Inferior parietal cortex (tissue), 1 donor: ENCODE measurements at regions not wholly inside any gene's neighbourhood (a gene's known extent, or its start where the extent isn't known, plus 50 kb on each side); places are given as distances from the start of the nearest gene placed in this dataset.
"Not testable (repeated sequence)": the region's sequence is repeated elsewhere in the genome, so short reads cannot be mapped to it uniquely, and the experiment has no call there.

Experiments used
- DNase-seq: peaks from one replicate; pipeline ENCODE4 v3.0.0-alpha.2; 2016; ENCODE audit errors: extremely low spot score

DNA sequence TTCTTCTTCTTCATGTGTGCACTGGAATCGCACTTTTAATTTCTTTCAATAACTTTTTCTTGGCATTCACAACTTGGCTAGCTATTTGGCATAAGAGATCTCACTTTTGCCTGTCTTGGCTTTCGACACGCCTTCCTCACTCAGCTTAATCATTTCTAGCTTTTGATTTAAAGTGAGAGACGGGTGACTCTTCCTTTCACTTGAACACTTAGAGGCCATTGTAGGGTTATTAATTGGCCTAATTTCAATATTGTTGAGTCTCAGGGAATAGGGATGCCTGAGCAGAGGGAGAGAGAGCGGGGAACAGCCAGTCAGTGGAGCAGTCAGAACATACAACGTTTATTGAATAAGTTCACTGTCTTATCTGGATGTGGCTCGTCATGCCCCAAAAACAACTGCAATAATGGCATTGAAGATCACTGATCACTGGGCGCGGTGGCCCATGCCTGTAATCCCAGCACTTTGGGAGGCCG lies 200.3 kb downstream of the SEC14L1 start:
- no peak for DNase-seq

DNA sequence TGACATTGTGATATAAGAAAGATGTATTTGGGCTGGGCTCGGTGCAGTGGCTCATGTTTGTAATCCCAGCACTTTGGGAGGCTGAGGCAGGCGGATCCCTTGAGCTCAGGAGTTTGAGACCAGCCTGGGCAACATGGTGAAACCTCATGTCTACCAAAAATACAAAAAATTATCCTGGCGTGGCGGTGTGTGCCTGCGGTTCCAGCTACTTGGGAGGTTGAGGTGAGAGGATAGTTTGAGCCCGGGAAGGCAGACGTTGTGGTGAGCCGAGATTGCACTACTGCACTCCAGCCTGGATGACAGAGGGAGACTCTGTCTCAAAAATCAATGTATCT lies 201.9 kb downstream of the SEC14L1 start:
- DNase-seq: not testable (repeated sequence)

DNA sequence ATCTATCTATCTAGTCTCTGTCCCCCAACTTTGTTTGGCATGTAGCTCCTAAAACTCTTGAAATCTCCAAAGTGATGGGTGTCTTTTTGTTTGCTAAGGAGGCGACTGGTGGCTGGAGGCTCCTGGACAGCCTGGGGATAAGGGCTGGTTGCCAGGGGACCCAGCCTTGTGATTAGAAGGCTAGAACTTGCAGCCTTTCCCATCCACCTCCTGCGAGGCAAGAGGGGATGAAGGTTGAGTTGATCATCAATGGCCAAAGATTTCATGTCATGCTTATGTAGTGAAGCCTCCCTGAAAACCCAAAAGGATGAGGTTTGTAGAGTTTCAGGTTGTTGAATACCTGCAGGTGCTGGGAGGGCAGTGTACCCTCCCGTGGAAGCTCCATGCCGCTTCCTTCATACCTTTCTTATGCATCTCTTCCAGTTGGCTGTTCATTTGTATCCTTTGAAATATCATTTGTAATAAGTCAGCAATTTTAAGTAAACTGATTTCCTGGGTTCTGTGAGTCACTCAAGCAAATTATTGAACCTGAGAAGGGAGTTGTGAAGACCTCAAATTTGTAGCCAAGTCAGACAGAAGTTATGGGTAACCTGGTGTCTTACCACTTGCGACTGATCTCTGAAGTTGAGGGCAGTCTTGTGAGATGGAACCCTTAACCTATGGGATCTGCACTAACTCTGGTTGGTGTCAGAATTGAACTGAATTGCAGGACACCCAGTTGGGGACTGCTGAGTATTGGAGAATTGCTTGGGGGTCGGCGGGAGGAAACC lies 202.4 kb downstream of the SEC14L1 start:
- DNase-seq: no peak

DNA sequence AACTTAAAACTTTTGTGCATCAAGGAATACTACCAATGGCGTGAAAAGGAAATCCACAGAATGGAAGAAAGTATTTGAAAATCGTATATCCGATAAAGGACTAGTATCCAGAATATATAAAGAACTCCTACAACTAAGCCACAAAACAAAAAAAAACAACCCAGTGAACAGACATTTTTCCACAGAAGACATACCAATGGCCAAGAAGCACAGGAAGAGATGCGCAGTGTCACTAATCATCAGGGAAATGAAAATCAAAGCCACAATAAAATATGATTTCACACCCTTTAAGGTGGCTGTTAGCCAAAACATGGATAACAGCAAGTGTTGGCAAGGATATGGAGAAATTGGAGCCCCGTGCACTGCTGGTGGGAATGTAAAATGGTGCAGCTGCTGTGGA lies 203.3 kb downstream of the SEC14L1 start:
- no peak for DNase-seq

DNA sequence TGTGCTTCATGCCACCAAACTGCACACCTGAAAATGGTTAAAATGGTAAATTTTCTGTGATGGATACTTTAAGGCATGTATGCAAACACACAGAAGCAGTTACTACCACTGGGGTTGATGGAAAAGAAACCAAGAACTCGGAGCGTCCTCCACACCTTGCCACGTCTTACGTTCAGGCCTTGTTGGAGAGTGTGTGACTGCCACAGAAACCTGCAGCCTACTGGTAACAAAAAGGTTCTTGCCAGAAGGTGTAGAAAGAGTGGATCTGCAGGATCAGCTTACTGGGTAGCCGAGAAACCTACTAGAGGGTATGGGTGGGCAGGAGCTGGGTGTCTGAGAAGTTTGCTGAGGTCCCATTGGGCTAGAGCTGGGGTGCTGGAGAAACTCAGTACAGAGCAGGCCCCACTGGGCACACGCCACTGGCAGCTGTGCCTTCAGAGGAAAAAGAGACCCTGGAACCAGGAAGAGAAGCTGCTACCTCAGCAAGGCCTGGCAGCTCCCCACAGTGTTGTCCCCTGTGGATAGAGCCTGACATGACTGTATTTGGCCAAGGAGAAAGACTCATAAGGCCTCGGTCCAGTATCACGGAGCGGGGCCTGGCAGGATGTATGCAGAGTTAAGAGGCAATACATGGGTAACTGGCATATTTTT lies 204.6 kb downstream of the SEC14L1 start:
- DNase-seq: no peak

DNA sequence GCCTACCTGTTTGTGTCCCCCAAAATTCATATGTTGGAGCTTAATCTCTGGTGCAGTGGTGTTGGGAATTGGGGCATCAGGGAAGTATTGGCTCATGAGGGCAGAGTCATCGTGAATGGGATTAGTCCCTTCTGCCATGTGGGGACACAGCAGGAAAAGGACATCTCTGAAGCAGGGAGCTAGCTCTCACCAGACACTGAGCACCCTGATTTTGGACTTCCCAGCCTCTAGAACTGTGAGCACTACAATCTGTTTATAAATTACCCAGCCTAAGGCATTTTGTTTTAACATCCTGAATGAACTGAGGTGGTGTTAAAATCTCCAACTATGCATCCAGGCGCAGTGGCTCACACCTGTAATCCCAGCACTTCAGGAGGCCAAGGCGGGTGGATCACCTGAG lies 206.0 kb downstream of the SEC14L1 start:
- DNase-seq: no peak

DNA sequence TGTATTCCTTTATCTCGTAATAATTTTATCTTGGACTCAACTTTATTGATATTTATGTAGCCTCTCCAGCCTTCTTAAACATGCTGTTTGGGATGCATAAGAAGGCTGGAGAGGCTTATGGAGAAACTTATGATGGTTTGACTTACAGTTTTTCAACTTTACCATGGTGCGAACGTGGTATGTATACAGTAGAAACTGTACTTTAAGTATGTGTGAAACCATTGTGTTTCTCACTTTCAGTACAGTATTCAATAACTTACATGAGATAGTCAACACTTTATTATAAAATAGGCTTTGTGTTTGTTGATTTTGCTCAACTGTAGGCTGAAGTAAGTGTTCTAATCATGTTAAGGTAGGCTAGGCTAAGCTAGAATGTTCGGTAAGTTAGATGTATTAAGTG lies 206.8 kb downstream of the SEC14L1 start:
- no peak for DNase-seq

DNA sequence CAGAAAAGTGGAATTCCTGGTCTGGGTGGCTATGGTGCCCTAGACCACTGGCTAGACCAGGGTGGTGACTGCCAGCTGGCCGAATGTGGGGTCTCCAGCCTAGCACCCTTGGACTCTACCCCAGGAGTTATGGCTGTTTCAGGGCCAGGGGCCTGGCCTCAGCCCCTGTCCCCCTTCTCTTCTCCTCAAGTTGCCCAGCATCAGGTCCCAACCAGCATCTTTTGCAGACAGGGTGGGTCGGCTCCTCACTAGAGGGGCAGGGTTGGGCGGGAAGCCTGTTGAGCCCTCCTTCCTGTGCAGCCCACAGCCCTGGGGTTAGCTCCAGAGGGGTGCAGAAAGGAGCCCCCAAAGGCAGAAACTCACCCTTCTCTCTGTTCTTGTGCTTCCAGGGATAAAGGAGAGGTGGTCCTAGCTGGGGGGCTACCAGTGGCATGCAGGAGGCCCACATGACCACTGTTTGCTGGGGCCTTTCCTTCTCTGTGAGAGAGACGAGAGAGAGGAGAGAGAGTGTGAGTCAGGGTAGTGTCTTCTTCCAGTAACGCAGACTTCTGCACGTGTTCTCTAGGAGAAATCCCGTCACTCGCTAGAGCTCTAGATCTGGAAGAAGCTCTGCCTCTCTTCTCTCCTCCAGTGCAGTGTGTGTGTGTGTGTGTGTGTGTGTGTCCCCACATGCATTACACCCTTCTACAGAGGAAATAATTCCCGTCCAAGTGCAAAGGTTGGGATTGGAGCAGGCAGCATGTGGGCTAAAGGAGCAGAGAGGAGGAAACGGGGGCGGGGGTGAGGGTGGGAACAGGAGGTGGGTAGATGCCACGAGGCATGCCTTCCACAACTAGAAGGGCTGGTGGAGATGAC lies 209.4 kb downstream of the SEC14L1 start:
- DNase-seq: no peak

DNA sequence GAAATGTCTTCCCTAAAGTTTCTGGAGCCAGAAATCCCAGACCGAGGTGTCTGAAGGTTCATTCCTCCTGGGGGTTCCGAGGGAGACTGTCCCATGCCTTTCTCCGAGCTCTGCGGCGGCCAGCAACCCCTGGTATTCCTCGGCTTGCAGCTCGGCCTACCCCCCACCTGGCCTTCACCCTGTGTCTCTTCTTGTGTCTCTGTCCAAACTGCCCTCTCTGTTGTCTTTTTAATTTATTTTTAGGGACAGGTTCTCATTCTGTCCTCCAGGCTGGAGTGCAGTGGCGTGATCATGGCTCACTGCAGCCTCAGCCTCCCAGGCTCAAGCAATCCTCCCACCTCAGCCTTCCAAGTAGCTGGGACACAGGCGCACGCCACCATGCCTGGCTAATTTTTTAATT lies 211.7 kb downstream of the SEC14L1 start:
- DNase-seq: no peak

DNA sequence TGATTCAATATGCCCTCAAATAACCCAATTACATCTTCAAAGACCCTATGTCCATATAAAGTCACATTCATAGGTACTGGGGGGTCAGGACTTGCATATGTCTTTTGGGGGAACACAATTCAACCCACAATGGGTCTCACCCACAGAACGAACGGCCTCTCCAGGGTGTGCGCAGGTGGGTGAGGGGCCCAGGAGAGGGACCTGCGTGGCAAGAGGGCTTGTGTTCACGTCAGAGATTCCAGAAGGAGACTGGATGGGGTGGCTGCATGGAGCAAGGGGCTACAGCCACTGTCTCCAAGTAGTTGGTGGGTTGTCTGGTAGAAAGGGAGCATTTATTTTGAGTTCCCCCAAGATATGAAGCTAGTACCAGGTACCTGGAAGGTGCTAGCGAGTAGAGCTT lies 212.2 kb downstream of the SEC14L1 start:
- no peak for DNase-seq

DNA sequence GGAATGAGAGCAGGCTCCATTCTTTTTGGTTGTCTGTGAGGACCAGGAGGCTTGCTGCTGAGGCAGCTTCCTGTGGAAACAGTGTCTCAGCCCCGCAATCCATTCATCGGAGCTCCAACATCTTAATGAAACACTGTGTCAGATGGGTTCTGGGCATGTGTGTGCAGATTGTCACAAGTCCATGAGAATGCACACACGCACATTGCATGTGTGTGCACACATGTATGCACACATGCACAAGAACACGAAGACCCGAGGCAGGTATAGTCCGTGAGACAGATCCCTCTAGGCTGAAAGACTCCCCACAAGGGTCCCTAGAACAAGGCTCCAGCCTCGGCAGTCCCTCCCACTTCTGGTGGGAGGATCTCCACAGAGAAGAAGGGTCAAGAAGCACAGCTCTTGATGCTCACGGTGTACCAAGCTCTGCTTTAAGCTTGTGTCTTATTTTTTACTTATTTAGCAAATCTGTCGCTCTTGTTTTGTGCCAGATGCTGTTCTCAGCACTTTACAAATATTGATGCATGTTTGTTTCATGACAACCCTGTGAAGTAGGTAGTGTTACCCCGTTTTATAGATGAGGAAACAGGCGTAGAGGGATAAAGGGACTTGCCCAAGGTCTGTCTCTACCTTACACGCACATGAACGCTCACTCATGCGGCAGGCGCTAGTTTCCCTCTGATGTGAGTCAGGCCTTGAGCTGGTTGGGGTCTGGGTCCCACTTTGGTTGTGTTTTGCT lies 213.1 kb downstream of the SEC14L1 start:
- DNase-seq: no peak

DNA sequence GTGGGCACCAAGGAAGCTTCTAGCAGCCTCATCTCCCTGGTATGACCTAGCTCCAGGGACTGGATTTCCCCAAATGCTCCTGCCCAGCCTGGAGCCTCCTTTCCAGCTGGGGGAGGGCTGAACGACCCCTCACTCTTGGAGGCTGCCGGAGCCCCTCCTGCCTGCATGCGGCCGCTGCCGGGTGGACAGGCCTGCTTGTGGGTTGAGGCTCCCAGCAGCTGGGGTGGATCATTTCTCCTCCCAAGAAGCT lies 213.6 kb downstream of the SEC14L1 start:
- DNase-seq: no peak

DNA sequence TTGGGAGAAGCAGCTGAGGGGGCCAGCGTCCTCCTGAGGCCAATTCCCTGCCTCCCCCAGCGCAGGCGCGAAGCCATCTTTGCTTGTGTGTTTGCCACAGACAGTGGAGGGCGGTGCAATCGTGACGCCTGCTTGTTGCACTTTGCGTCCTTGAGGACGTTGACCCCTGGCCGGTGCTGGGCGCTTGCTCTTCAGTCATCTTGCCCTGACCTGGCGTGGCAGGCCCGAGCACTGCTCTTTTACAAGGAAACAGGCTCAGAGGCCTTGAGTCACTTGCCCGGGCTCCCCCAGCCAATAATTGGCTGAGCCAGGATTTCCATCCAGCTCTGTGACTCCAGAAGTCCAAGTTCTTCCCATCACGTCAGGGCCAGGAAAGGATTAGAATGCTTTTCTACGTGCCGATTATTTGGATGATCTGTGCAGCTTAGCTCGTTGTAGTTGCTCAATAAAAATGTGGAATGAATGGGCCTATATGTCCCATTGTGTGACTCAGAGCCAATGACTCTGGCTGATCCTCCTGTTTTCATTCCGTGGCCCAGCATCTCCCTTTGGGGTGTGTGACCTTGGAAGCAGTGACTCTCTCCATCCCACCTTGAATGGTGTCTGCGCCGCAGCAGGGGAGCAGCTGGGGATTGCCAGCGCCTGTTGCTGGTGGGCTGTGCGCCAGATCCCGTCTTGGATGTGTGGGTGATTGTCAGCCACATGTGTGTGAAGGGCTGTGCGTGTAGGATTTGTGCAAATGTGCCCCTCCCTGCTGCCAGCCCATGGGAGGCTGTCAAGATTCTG lies 214.1 kb downstream of the SEC14L1 start:
- no peak for DNase-seq

DNA sequence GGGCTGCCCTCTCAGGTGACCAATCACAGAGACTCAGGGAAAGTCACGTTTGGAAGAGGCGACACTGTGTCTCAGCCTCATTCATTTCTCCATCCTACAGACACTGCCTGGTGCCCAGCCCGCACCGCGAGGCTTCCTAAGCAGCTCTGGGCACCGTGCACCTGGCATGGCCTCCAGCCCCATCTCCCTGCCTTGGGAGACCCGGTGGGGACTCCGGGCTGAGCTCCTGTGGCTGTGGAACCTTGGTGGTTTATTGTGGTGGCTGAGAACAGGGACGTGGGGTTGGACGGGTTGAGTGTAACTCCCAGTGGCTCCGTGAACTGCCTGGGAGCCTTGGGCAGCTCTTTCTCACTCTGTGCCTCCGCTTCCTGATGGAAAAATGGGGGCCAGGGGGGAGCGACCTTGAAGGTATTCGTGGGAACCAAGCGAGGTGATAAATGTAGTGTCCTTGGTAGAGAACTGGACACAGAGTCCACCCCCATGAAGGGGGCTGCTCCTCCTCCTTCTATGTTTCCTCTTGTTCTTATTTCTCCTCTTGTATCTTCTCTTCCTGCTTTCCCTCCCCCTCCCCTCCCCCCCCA lies 215.4 kb downstream of the SEC14L1 start:
- no peak for DNase-seq

DNA sequence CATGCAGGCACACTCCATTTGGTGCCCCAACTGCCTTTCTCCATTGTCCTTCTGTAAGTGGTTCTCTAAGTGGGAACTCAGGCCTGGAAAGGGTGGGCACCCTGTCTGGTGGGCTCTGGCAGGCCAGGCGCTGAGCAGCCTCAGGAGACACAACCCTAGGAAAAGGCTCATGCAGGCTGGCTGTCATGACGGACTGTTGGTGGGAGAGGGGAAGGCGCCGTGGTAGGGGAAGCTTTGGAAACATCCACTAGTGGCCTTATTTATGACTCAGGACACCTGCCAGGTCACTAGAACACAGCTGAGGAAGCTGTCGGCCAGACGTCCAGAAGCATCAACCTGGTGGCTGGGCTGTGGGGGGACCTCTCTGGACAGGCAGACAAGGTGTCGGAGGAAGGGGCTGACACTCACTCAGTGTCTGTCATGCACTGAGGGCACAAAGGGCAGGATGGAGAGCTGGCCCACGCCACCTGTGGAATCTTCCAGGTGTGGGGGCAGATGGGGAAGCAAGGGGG lies 216.0 kb downstream of the SEC14L1 start:
- DNase-seq: no peak

DNA sequence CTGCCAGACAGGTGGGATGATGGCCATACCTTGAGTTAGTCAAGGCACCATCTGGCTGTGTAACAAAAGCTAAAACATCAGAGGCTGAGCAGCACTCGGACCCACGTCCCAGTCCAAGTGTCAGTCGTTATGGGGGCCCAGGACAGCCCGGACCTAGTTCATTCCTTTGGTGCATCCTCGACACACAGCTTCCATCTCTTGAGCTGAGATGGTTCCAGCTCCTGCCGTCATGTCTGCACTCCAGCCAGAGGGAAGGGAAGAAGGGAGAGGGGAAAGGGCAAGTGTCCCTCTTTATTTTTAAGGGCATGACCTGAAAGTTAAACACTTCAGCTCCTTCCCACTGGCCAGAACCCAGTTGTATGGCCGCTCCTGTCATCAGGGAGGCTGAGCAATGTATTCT lies 218.0 kb downstream of the SEC14L1 start:
- no peak for DNase-seq

DNA sequence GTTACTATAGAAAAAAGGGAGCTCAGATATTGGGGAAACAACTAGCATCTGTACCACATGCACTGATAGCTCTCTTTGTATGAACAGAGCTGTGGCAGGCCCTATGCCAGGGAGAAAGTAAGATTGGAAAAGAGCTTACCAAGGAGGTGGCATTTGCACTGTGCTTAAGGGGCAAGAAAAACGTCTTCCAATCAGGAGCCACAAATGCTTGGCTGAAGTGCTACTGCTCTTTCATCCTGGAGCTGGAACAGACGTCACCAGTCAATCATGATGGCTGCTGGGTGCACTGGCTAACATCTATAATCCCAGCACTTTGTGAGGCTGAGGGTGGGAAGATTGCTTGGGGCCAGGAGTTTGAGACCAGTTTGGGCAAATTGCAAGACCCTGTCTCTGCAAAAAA lies 218.5 kb downstream of the SEC14L1 start:
- no peak for DNase-seq

DNA sequence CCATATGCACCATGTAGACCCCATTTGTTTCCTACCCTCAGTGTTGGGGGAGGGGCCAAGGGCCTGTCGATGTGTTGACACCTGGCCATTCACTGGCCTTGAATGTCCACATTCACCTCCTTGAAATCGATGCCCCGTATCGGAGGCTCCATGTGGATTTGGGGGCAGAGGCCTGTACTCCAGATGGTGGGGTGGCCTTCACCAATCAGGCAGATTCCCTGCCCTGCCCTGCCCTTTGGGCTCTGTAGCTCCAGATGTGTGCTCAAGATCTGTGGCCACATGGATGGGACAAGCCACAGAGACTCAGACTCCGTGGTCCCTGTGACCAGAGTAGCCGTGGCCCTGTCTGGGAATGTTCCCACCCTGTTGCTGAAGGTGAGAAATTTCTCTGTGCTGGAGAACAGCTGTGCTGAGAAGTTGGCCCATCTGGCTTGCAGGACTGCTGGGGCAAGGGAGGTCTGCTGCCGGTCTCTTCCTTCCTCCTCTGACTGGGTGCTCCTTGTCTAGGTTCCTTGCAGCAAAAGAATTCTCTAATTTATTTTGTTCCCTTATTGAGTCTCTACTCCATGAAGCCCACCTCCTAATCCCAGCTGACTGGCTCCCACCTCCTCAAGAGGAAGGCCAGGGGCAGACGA lies 221.3 kb downstream of the SEC14L1 start:
- DNase-seq: no peak

DNA sequence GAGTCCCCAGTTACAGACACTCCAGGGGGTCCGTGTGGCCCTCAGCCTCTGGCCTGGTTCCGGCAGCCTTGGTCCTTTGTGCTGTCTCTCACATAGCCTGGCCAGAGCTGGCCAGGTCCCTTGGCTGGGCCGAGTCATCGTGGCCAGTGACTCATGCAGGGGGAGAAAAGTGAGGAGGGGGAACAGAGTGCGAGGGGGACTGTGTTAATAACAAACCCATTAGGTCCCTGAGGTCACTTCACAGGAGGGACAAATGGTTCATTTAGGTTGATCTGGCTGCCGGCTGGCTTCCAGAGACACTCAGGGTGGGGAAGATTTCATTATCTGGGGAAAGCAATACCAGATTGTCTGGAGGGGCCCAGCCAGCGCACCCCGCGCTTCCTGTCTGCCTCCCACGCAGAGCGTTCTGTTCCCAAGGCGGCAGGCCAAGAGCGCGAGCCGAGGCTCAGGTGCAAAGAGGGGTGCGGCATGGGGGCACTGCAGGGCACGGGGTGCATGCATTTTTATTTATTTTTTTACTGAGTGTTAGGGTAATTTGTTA lies 223.1 kb downstream of the SEC14L1 start:
- no peak for DNase-seq

DNA sequence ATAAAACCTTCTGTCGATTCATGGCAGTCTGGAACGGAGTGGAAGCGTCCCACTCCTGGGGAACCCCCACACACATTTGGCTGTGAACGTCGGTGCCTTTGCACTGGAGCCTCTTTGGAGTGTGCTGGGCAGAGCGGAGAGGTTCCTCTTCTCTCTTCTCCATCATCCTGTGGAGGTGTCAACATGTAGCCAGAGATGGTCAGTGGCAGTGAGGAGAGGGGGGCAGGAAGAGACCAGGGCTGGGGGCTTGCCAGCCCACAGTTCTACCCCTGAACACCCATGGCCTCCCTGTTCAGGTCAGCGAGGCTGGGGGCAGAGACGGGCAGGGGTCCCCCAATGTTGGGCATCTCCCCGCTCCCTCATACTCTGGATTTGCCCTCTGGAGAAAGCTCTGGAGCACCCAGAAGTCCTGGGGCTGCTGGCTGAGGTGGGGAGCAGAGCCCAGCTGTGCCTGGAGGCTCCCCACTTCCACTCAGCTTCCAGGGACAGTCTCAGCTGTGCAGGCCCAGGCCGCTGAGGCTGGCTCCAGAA lies 223.7 kb downstream of the SEC14L1 start:
- no peak for DNase-seq
